H9 (cell line): ENCODE measurements at regions not wholly inside any gene's neighbourhood (a gene's known extent, or its start where the extent isn't known, plus 50 kb on each side); places are given as distances from the start of the nearest gene placed in this dataset.

Experiments used
- DNase-seq: peaks from one replicate; pipeline ENCODE4 v3.0.0-alpha.2; 2017
- H2AFZ ChIP-seq: one replicate; pipeline ENCODE4 v1.6.1; 2013; ENCODE audit warnings: mild to moderate bottlenecking, low read length, control low read depth, moderate library complexity
- H2AK5ac ChIP-seq: 2 replicates; pipeline ENCODE4 v1.6.1; 2013; ENCODE audit warnings: low read length, control low read depth, mixed read lengths; ENCODE audit not compliant: insufficient read length
- H2BK120ac ChIP-seq: one replicate; pipeline ENCODE4 v1.6.1; 2013; ENCODE audit warnings: low read depth, mild to moderate bottlenecking, low read length, control low read depth, inconsistent platforms; ENCODE audit not compliant: poor library complexity, severe bottlenecking
- H2BK12ac ChIP-seq: 2 replicates; pipeline ENCODE4 v1.6.1; 2013; ENCODE audit warnings: low read length, control low read depth, mixed read lengths, low read depth; ENCODE audit not compliant: insufficient read length
- H2BK15ac ChIP-seq: 2 replicates; pipeline ENCODE4 v1.6.1; 2013; ENCODE audit warnings: low read depth, low read length, control low read depth
- H2BK20ac ChIP-seq: one replicate; pipeline ENCODE4 v1.6.1; 2013; ENCODE audit warnings: low read depth, mild to moderate bottlenecking, low read length, control low read depth, inconsistent platforms; ENCODE audit not compliant: poor library complexity, severe bottlenecking
- H2BK5ac ChIP-seq: 2 replicates; pipeline ENCODE4 v1.6.1; 2013; ENCODE audit warnings: low read length, control low read depth, mixed read lengths; ENCODE audit not compliant: insufficient read length
- H3K14ac ChIP-seq: 2 replicates; pipeline ENCODE4 v1.6.1; 2013; ENCODE audit warnings: low read length, control low read depth; ENCODE audit not compliant: insufficient read depth
- H3K18ac ChIP-seq: 2 replicates; pipeline ENCODE4 v1.6.1; 2013; ENCODE audit warnings: low read depth, mild to moderate bottlenecking, mixed read lengths, low read length, control low read depth; ENCODE audit not compliant: insufficient read length
- H3K23ac ChIP-seq: 2 replicates; pipeline ENCODE4 v1.6.1; 2013; ENCODE audit warnings: low read length, control low read depth, mixed read lengths, low read depth; ENCODE audit not compliant: insufficient read length
- H3K23me2 ChIP-seq: 2 replicates; pipeline ENCODE4 v1.6.1; 2013; ENCODE audit warnings: low read depth, mild to moderate bottlenecking, mixed read lengths, low read length, control low read depth; ENCODE audit not compliant: insufficient read length, poor library complexity, severe bottlenecking
- H3K27ac ChIP-seq: 2 replicates; pipeline ENCODE4 v1.5.1; 2013; ENCODE audit warnings: low read length, control low read depth, mixed read lengths, low read depth; ENCODE audit not compliant: insufficient read length
- H3K27me3 ChIP-seq: 2 replicates; pipeline ENCODE4 v1.6.1; 2013; ENCODE audit warnings: low read length, control low read depth, inconsistent platforms; ENCODE audit not compliant: insufficient read depth
- H3K4ac ChIP-seq: 2 replicates; pipeline ENCODE4 v1.6.1; 2013; ENCODE audit warnings: low read depth, mild to moderate bottlenecking, control low read depth, inconsistent platforms, low read length, moderate library complexity
- H3K4me1 ChIP-seq: 2 replicates; pipeline ENCODE4 v1.6.1; 2013; ENCODE audit warnings: low read length, control low read depth, inconsistent platforms; ENCODE audit not compliant: insufficient read depth
- H3K4me2 ChIP-seq: 2 replicates; pipeline ENCODE4 v1.6.1; 2013; ENCODE audit warnings: low read length, control low read depth, mixed read lengths; ENCODE audit not compliant: insufficient read length, insufficient read depth
- H3K56ac ChIP-seq: 2 replicates; pipeline ENCODE4 v1.6.1; 2013; ENCODE audit warnings: low read depth, mild to moderate bottlenecking, mixed read lengths, low read length, control low read depth; ENCODE audit not compliant: insufficient read length
- H3K79me1 ChIP-seq: 2 replicates; pipeline ENCODE4 v1.6.1; 2013; ENCODE audit warnings: low read depth, mild to moderate bottlenecking, moderate library complexity, low read length, control low read depth, inconsistent platforms; ENCODE audit not compliant: insufficient read depth, poor library complexity, severe bottlenecking
- H3K79me2 ChIP-seq: 2 replicates; pipeline ENCODE4 v1.6.1; 2013; ENCODE audit warnings: low read length, control low read depth, inconsistent platforms; ENCODE audit not compliant: insufficient read depth
- H3K9ac ChIP-seq: 2 replicates; pipeline ENCODE4 v1.6.1; 2013; ENCODE audit warnings: low read length, control low read depth, mixed read lengths; ENCODE audit not compliant: insufficient read length; ENCODE audit errors: extremely low read depth
- H3K9me3 ChIP-seq: one replicate; pipeline ENCODE4 v1.6.1; 2013; ENCODE audit warnings: low read depth, low read length, inconsistent platforms; ENCODE audit not compliant: control insufficient read depth
- H3T11ph ChIP-seq: one replicate; pipeline ENCODE4 v1.6.1; 2013; ENCODE audit warnings: mild to moderate bottlenecking, low read length, control low read depth, inconsistent platforms
- H4K20me1 ChIP-seq: one replicate; pipeline ENCODE4 v1.6.1; 2013; ENCODE audit not compliant: control insufficient read depth, insufficient read length, insufficient read depth
- H4K5ac ChIP-seq: 2 replicates; pipeline ENCODE4 v1.6.1; 2013; ENCODE audit warnings: low read depth, mild to moderate bottlenecking, mixed read lengths, low read length, control low read depth; ENCODE audit not compliant: insufficient read length
- H4K8ac ChIP-seq: replicated peaks from 2 replicates; pipeline ENCODE4 v1.6.1; 2013; ENCODE audit warnings: low read length, control low read depth, mixed read lengths, low read depth; ENCODE audit not compliant: insufficient read length
- H4K91ac ChIP-seq: 2 replicates; pipeline ENCODE4 v1.6.1; 2013; ENCODE audit warnings: low read depth, mild to moderate bottlenecking, moderate library complexity, mixed read lengths, low read length, control low read depth; ENCODE audit not compliant: insufficient read length
- H3K27ac Mint-ChIP-seq, 3 experiments: 2 replicates in 2 of 3; 3 replicates in 1 of 3; pipeline ENCODE4 v1.8.0; 2020 to 2021; ENCODE audit warnings: mixed read lengths in 3 of 3, mild to moderate bottlenecking in 1 of 3, moderate library complexity in 1 of 3
- H3K27me3 Mint-ChIP-seq: 2 replicates; pipeline ENCODE4 v1.8.0; 2021; ENCODE audit warnings: low read depth, mild to moderate bottlenecking, moderate library complexity, mixed read lengths
- H3K36me3 Mint-ChIP-seq, 3 experiments: 2 replicates in 2 of 3; 3 replicates in 1 of 3; pipeline ENCODE4 v1.8.0; 2020 to 2021; ENCODE audit warnings: low read depth in 3 of 3, mixed read lengths in 3 of 3; ENCODE audit not compliant: insufficient read depth in 1 of 3
- H3K4me1 Mint-ChIP-seq, 2 experiments: 2 replicates each; pipeline ENCODE4 v1.8.0; 2020; ENCODE audit warnings: mixed read lengths in 2 of 2
- H3K4me3 Mint-ChIP-seq, 2 experiments: 2 replicates in 1 of 2; 3 replicates in 1 of 2; pipeline ENCODE4 v1.8.0; 2020 to 2021; ENCODE audit warnings: mild to moderate bottlenecking in 2 of 2, mixed read lengths in 2 of 2, moderate library complexity in 1 of 2
- H3K9me3 Mint-ChIP-seq, 2 experiments: 2 replicates in 1 of 2; 3 replicates in 1 of 2; pipeline ENCODE4 v1.8.0; 2020; ENCODE audit warnings: mild to moderate bottlenecking in 2 of 2, mixed read lengths in 2 of 2, moderate library complexity in 1 of 2
- CTCF ChIP-seq: fragments of 200-600 bp; sonication (generic); conservative IDR thresholded peaks from 3 replicates; pipeline ENCODE4 v1.8.0; 2021; ENCODE audit warnings: antibody characterized with exemption, mild to moderate bottlenecking

GRCh38 chr1:157239936-157240335 is 101.7 kb upstream of the ETV3 start:
- no peak for TF ChIP-seq CTCF
- Histone ChIP-seq H3T11ph (no peak overlapping the region), H3K14ac (no peak overlapping the region), H2BK5ac (no peak overlapping the region), H3K4ac (no peak overlapping the region), H4K20me1 (no peaks in the 10 kb centered on the region), H2BK120ac (no peak overlapping the region), H3K27ac (no peak overlapping the region), H3K23me2 (no peaks in the 10 kb centered on the region), H2AK5ac (no peak overlapping the region), H4K8ac (no peak overlapping the region), H3K56ac (no peak overlapping the region), H3K4me1 (peaks cover 6% of the 10 kb centered on the region), H2AFZ (no peak overlapping the region), H3K79me1 (no peaks in the 10 kb centered on the region), H3K9me3 (no peaks in the 10 kb centered on the region), H3K18ac (no peak overlapping the region), H4K5ac (no peak overlapping the region), H3K4me2 (no peak overlapping the region), H3K27me3 (no peaks in the 10 kb centered on the region), H2BK20ac (no peak overlapping the region), H3K79me2 (no peaks in the 10 kb centered on the region), H3K9ac (no peak overlapping the region), H3K23ac (no peak overlapping the region), H2BK12ac (no peak overlapping the region), H4K91ac (no peak overlapping the region), H2BK15ac (no peak overlapping the region)
- H3K9me3 Mint-ChIP-seq = peaks cover 0 to 3% of the 10 kb centered on the region in 2 experiments; a peak in 1 of 5 replicates
- H3K4me3 Mint-ChIP-seq = no peak overlapping the region
- H3K4me1 Mint-ChIP-seq = peaks cover 50 to 55% of the 10 kb centered on the region in 2 experiments
- no peak for DNase-seq
- H3K27me3 Mint-ChIP-seq = no peaks in the 10 kb centered on the region
- no peak overlapping the region for H3K27ac Mint-ChIP-seq
- no peaks in the 10 kb centered on the region for H3K36me3 Mint-ChIP-seq
